Natural killer cell (primary cell): ENCODE measurements at regions not wholly inside any gene's neighbourhood (a gene's known extent, or its start where the extent isn't known, plus 50 kb on each side); places are given as distances from the start of the nearest gene placed in this dataset.
"Not testable (repeated sequence)": the region's sequence is repeated elsewhere in the genome, so short reads cannot be mapped to it uniquely, and the experiment has no call there.

Experiments used
- ATAC-seq, 3 donors: fragments of 150-1000 bp in 2 of 3; fragments of 200-7000 bp in 1 of 3; cut with Tn5 transposase; 1 replicate in 1 of 3; 2 replicates in 2 of 3; pipeline ENCODE4 v1.10.0; 2021; ENCODE audit warnings: mild to moderate bottlenecking in 2 of 3, moderate library complexity in 2 of 3
- DNase-seq, 2 donors: peaks; one replicate each; pipeline versions ENCODE4 v3.0.0 to v3.0.0-alpha.2; 2013 to 2021; ENCODE audit warnings: mixed read lengths in 1 of 2
- H3K27ac ChIP-seq: one replicate; pipeline ENCODE4 v1.5.1; 2013; ENCODE audit warnings: mild to moderate bottlenecking, low read length
- H3K27me3 ChIP-seq: one replicate; pipeline ENCODE4 v1.6.1; 2013; ENCODE audit warnings: low read length; ENCODE audit not compliant: control insufficient read depth, insufficient read depth
- H3K36me3 ChIP-seq: one replicate; pipeline ENCODE4 v1.6.1; 2013; ENCODE audit warnings: low read length; ENCODE audit not compliant: control insufficient read depth, insufficient read depth
- H3K4me1 ChIP-seq: one replicate; pipeline ENCODE4 v1.6.1; 2013; ENCODE audit warnings: low read length; ENCODE audit not compliant: control insufficient read depth, insufficient read depth
- H3K4me3 ChIP-seq: one replicate; pipeline ENCODE4 v1.5.1; 2013; ENCODE audit warnings: low read length
- H3K9me3 ChIP-seq: one replicate; pipeline ENCODE4 v1.6.1; 2013; ENCODE audit warnings: low read length; ENCODE audit not compliant: control insufficient read depth, insufficient read depth
- H3K27ac Mint-ChIP-seq, 2 donors: one replicate each; pipeline ENCODE4 v1.8.0; 2022; ENCODE audit warnings: mild to moderate bottlenecking in 2 of 2, mixed read lengths in 2 of 2, moderate library complexity in 1 of 2
- H3K27me3 Mint-ChIP-seq, 2 donors: one replicate each; pipeline ENCODE4 v1.8.0; 2022; ENCODE audit warnings: low read depth in 2 of 2, mixed read lengths in 2 of 2
- H3K36me3 Mint-ChIP-seq: one replicate; pipeline ENCODE4 v1.8.0; 2022; ENCODE audit warnings: mixed read lengths
- H3K4me1 Mint-ChIP-seq, 2 donors: one replicate each; pipeline ENCODE4 v1.8.0; 2022; ENCODE audit warnings: mixed read lengths in 2 of 2
- H3K4me3 Mint-ChIP-seq: one replicate; pipeline ENCODE4 v1.8.0; 2022; ENCODE audit warnings: mild to moderate bottlenecking, moderate library complexity, mixed read lengths
- H3K9me3 Mint-ChIP-seq, 2 donors: one replicate each; pipeline ENCODE4 v1.8.0; 2022; ENCODE audit warnings: mixed read lengths in 2 of 2
- CTCF ChIP-seq: fragments of 200-600 bp; IDR thresholded peaks from one replicate; pipeline ENCODE4 v1.8.0; 2022; ENCODE audit warnings: antibody characterized with exemption
- WGBS: methylation state at CpG from one replicate; pipeline ENCODE4 v1.1.7; 2013; ENCODE audit warnings: missing lambda C conversion rate; ENCODE audit not compliant: insufficient coverage; 5-methylcytosine and 5-hydroxymethylcytosine counted together
- intact Hi-C: fragments of 100-400 bp; cut with micrococcal nuclease; formaldehyde crosslinking; loops from one replicate; pipeline ENCODE4 v1.14.2; 2022

GRCh38 chr3:75341324-75342067 lies 322.6 kb upstream of the FRG2C start:
- Mint-ChIP-seq H3K36me3 (no peaks in the 10 kb centered on the region), H3K4me3 (no peak overlapping the region), H3K27ac (no peak overlapping the region), H3K27me3 (no peaks in the 10 kb centered on the region), H3K4me1 (no peaks in the 10 kb centered on the region), H3K9me3 (no peaks in the 10 kb centered on the region)
- no peak for TF ChIP-seq CTCF
- no peak for DNase-seq
- Histone ChIP-seq H3K4me1 (no peaks in the 10 kb centered on the region), H3K27me3 (no peaks in the 10 kb centered on the region), H3K27ac (no peak overlapping the region), H3K9me3 (no peaks in the 10 kb centered on the region), H3K36me3 (no peaks in the 10 kb centered on the region), H3K4me3 (no peak overlapping the region)
- intact Hi-C loops, result no loop called here
- 86% methylated on average over 11 of the region's 12 CpGs for WGBS
- ATAC-seq, result no peak

GRCh38 chr3:75342425-75342824 lies 321.7 kb upstream of the FRG2C start:
- Histone ChIP-seq H3K27ac (no peak overlapping the region), H3K36me3 (no peaks in the 10 kb centered on the region), H3K4me3 (no peak overlapping the region), H3K9me3 (no peaks in the 10 kb centered on the region), H3K4me1 (no peaks in the 10 kb centered on the region), H3K27me3 (no peaks in the 10 kb centered on the region)
- peak in 1 of 3 donors; percentile 55 for ATAC-seq
- H3K27ac Mint-ChIP-seq, result no peak overlapping the region
- no peak for TF ChIP-seq CTCF
- no peaks in the 10 kb centered on the region for H3K27me3 Mint-ChIP-seq
- no peaks in the 10 kb centered on the region for H3K4me1 Mint-ChIP-seq
- no peaks in the 10 kb centered on the region for H3K36me3 Mint-ChIP-seq
- intact Hi-C loops, result no loop called here
- DNase-seq, result no peak
- H3K9me3 Mint-ChIP-seq, result no peaks in the 10 kb centered on the region
- WGBS, result 69% methylated on average over 3 of the region's 5 CpGs
- no peak overlapping the region for H3K4me3 Mint-ChIP-seq

GRCh38 chr3:75350536-75350935 lies 313.6 kb upstream of the FRG2C start:
- H3K27me3 ChIP-seq, H3K4me1 ChIP-seq, H3K36me3 ChIP-seq, H3K36me3 Mint-ChIP-seq, H3K27me3 Mint-ChIP-seq, intact Hi-C loops, DNase-seq, H3K9me3 ChIP-seq, H3K9me3 Mint-ChIP-seq, H3K27ac Mint-ChIP-seq, H3K4me3 ChIP-seq, H3K4me3 Mint-ChIP-seq, ATAC-seq, H3K27ac ChIP-seq, H3K4me1 Mint-ChIP-seq: not testable (repeated sequence)
- WGBS, result 91% methylated on average over 9 of the region's 9 CpGs

GRCh38 chr3:75362086-75362784 lies 301.9 kb upstream of the FRG2C start:
- H3K27me3 Mint-ChIP-seq, H3K36me3 Mint-ChIP-seq, intact Hi-C loops, H3K27me3 ChIP-seq, ATAC-seq, H3K36me3 ChIP-seq, DNase-seq, H3K4me1 ChIP-seq, H3K4me3 ChIP-seq, H3K4me1 Mint-ChIP-seq, H3K9me3 ChIP-seq, H3K27ac Mint-ChIP-seq, H3K27ac ChIP-seq, H3K9me3 Mint-ChIP-seq, H3K4me3 Mint-ChIP-seq: not testable (repeated sequence)
- WGBS, result 77% methylated on average over 13 of the region's 16 CpGs

GRCh38 chr3:75372964-75373363 lies 291.2 kb upstream of the FRG2C start:
- ATAC-seq, H3K27me3 Mint-ChIP-seq, intact Hi-C loops, H3K27me3 ChIP-seq, H3K36me3 ChIP-seq, H3K27ac ChIP-seq, H3K36me3 Mint-ChIP-seq, DNase-seq, H3K9me3 Mint-ChIP-seq, H3K4me1 ChIP-seq, H3K4me1 Mint-ChIP-seq, H3K27ac Mint-ChIP-seq, H3K4me3 ChIP-seq, H3K4me3 Mint-ChIP-seq, H3K9me3 ChIP-seq: not testable (repeated sequence)
- WGBS, result 86% methylated on average over 12 of the region's 13 CpGs

GRCh38 chr3:75379840-75380239 lies 284.3 kb upstream of the FRG2C start:
- peak in 1 of 3 donors; percentile 17 for ATAC-seq
- H3K4me1 ChIP-seq, H3K4me1 Mint-ChIP-seq, H3K27ac ChIP-seq, H3K27me3 Mint-ChIP-seq, H3K27ac Mint-ChIP-seq, H3K9me3 ChIP-seq, H3K36me3 Mint-ChIP-seq, H3K4me3 Mint-ChIP-seq, H3K4me3 ChIP-seq, intact Hi-C loops, H3K27me3 ChIP-seq, H3K36me3 ChIP-seq, DNase-seq: not testable (repeated sequence)
- peaks cover 10 to 14% of the 10 kb centered on the region in 2 donors for H3K9me3 Mint-ChIP-seq
- WGBS, result 93% methylated on average over 5 of the region's 5 CpGs
